ENCODE measurements at regions not wholly inside any gene's neighbourhood (a gene's known extent, or its start where the extent isn't known, plus 50 kb on each side); places are given as distances from the start of the nearest gene placed in this dataset.
"Not testable (repeated sequence)": the region's sequence is repeated elsewhere in the genome, so short reads cannot be mapped to it uniquely, and the experiment has no call there.

DNA sequence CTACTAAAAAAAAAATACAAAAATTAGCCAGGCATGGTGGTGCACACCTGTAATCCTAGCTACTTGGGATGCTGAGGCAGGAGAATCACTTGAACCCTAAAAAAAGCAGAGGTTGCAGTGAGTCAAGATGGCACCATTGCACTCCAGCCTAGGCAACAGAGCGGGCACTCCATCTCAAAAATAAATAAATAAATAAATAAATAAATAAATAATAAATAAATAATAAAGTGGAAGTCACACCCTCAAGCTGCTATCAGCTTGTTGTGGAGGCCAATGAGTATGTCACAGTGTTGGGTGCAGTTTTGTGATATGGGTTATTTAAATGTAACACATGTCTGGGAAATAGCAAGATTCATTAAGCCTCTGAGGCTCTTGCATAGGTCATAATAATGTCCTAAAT lies 153.9 kb downstream of the NR2F2 start:
- H3K79me1 ChIP-seq (ENCODE audit: low read depth, low read length); H3K4me1 ChIP-seq (ENCODE audit: control insufficient read depth in 2 of 2, insufficient read depth in 1 of 2, low read depth in 1 of 2, low read length in 2 of 2); H2BK5ac ChIP-seq (ENCODE audit: low read length); H4K91ac ChIP-seq (ENCODE audit: low read depth, low read length, poor library complexity); H3K4me3 ChIP-seq (ENCODE audit: low read length in 2 of 2); H3K36me3 ChIP-seq (replicated peaks in 1 of 2; ENCODE audit: control insufficient read depth in 2 of 2, insufficient read depth in 2 of 2, low read length in 2 of 2); H3K14ac ChIP-seq (ENCODE audit: low read length); H2AK5ac ChIP-seq (ENCODE audit: low read depth, low read length); H3K9ac ChIP-seq (ENCODE audit: low read depth, low read length, poor library complexity); H2BK15ac ChIP-seq (ENCODE audit: low read length); H2AFZ ChIP-seq (ENCODE audit: low read length); H2BK12ac ChIP-seq (ENCODE audit: low read length); H3K18ac ChIP-seq (ENCODE audit: low read length); H3K4ac ChIP-seq (ENCODE audit: low read length); H3K4me2 ChIP-seq (ENCODE audit: insufficient read depth, low read length, poor library complexity, severe bottlenecking); H2BK120ac ChIP-seq (ENCODE audit: low read depth, low read length); H3K23ac ChIP-seq (ENCODE audit: low read depth, low read length, poor library complexity); H4K8ac ChIP-seq (ENCODE audit: low read depth, low read length); DNase-seq (ENCODE audit: low spot score); H3K9me3 ChIP-seq (replicated peaks in 1 of 2; ENCODE audit: control insufficient read depth in 2 of 2, insufficient read depth in 1 of 2, low read depth in 1 of 2, low read length in 2 of 2); H3K27ac ChIP-seq (replicated peaks; ENCODE audit: low read length): not testable (repeated sequence)
- peaks cover 0 to 18% (median 0%) of the 10 kb centered on the region in 3 experiments for H3K27me3 ChIP-seq (ENCODE audit: control insufficient read depth in 3 of 3, insufficient read depth in 3 of 3, low read depth in 1 of 3, low read length in 3 of 3)
- WGBS, 2 donors (ENCODE audit: extremely low coverage in 2 of 2, insufficient read length in 2 of 2, insufficient replicate concordance in 1 of 2): no CpG with 5 or more reads among the region's 1 CpG

DNA sequence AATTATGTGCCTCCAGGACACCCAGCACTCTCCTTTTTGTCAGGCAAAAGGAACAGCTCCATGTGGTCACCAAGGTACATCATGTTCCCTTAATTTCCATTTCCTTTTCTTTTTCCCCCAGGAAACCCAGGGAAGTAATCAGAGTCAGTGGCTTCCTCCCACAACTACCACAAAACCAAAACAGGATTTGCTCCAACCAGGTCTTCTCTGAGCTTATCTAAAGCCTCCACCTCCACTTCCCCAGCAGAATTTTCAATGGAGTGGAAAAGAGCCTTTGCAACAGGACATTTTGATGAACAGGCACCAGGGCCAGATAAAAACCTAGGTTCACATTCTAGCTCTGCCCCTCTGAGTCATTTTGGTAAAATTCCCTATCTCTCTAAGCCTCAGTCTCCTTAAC lies 154.3 kb downstream of the NR2F2 start:
- Histone ChIP-seq H4K91ac (ENCODE audit: low read depth, low read length, poor library complexity) (no peak overlapping the region), H3K18ac (ENCODE audit: low read length) (no peak overlapping the region)
- no peak for DNase-seq (ENCODE audit: low spot score)

GRCh38 chr15:96487245-96487644 lies 156.7 kb downstream of the NR2F2 start:
- no peak overlapping the region for H3K4me3 ChIP-seq (ENCODE audit: low read length in 2 of 2)
- H2BK12ac ChIP-seq (ENCODE audit: low read length): no peak overlapping the region
- H3K9ac ChIP-seq (ENCODE audit: low read depth, low read length, poor library complexity): no peak overlapping the region
- no peaks in the 10 kb centered on the region for H3K36me3 ChIP-seq (replicated peaks in 1 of 2; ENCODE audit: control insufficient read depth in 2 of 2, insufficient read depth in 2 of 2, low read length in 2 of 2)
- H2BK120ac ChIP-seq (ENCODE audit: low read depth, low read length): no peak overlapping the region
- H3K79me1 ChIP-seq (ENCODE audit: low read depth, low read length): no peaks in the 10 kb centered on the region
- no peak overlapping the region for H2AK5ac ChIP-seq (ENCODE audit: low read depth, low read length)
- no CpG with 5 or more reads among the region's 3 CpGs for WGBS, 2 donors (ENCODE audit: extremely low coverage in 2 of 2, insufficient read length in 2 of 2, insufficient replicate concordance in 1 of 2)
- H2BK5ac ChIP-seq (ENCODE audit: low read length): no peak overlapping the region
- H3K27me3 ChIP-seq (ENCODE audit: control insufficient read depth in 3 of 3, insufficient read depth in 3 of 3, low read depth in 1 of 3, low read length in 3 of 3): peaks cover 0 to 23% (median 0%) of the 10 kb centered on the region in 3 experiments
- no peak overlapping the region for H3K14ac ChIP-seq (ENCODE audit: low read length)
- H3K4ac ChIP-seq (ENCODE audit: low read length): no peak overlapping the region
- H3K9me3 ChIP-seq (replicated peaks in 1 of 2; ENCODE audit: control insufficient read depth in 2 of 2, insufficient read depth in 1 of 2, low read depth in 1 of 2, low read length in 2 of 2): no peaks in the 10 kb centered on the region
- no peaks in the 10 kb centered on the region for H3K4me1 ChIP-seq (ENCODE audit: control insufficient read depth in 2 of 2, insufficient read depth in 1 of 2, low read depth in 1 of 2, low read length in 2 of 2)
- DNase-seq (ENCODE audit: low spot score): no peak
- no peak overlapping the region for H3K18ac ChIP-seq (ENCODE audit: low read length)
- H4K91ac ChIP-seq (ENCODE audit: low read depth, low read length, poor library complexity): no peak overlapping the region
- H2AFZ ChIP-seq (ENCODE audit: low read length): no peak overlapping the region
- no peak overlapping the region for H3K23ac ChIP-seq (ENCODE audit: low read depth, low read length, poor library complexity)
- no peak overlapping the region for H2BK15ac ChIP-seq (ENCODE audit: low read length)
- no peak overlapping the region for H4K8ac ChIP-seq (ENCODE audit: low read depth, low read length)
- H3K4me2 ChIP-seq (ENCODE audit: insufficient read depth, low read length, poor library complexity, severe bottlenecking): no peak overlapping the region
- H3K27ac ChIP-seq (replicated peaks; ENCODE audit: low read length): no peak overlapping the region

More for the DNA sequence above, 154.3 kb downstream of the NR2F2 start:
- no peak overlapping the region for H3K4me3 ChIP-seq (ENCODE audit: low read length in 2 of 2)
- H3K27me3 ChIP-seq (ENCODE audit: control insufficient read depth in 3 of 3, insufficient read depth in 3 of 3, low read depth in 1 of 3, low read length in 3 of 3): peaks cover 0 to 19% (median 0%) of the 10 kb centered on the region in 3 experiments
- H3K4me2 ChIP-seq (ENCODE audit: insufficient read depth, low read length, poor library complexity, severe bottlenecking): no peak overlapping the region
- H3K36me3 ChIP-seq (replicated peaks in 1 of 2; ENCODE audit: control insufficient read depth in 2 of 2, insufficient read depth in 2 of 2, low read length in 2 of 2): no peaks in the 10 kb centered on the region
- H2BK5ac ChIP-seq (ENCODE audit: low read length): no peak overlapping the region
- H3K27ac ChIP-seq (replicated peaks; ENCODE audit: low read length): no peak overlapping the region
- no peak overlapping the region for H3K4ac ChIP-seq (ENCODE audit: low read length)
- H2BK12ac ChIP-seq (ENCODE audit: low read length): no peak overlapping the region
- no peak overlapping the region for H2AFZ ChIP-seq (ENCODE audit: low read length)
- H2AK5ac ChIP-seq (ENCODE audit: low read depth, low read length): no peak overlapping the region
- no peaks in the 10 kb centered on the region for H3K9me3 ChIP-seq (replicated peaks in 1 of 2; ENCODE audit: control insufficient read depth in 2 of 2, insufficient read depth in 1 of 2, low read depth in 1 of 2, low read length in 2 of 2)
- H3K4me1 ChIP-seq (ENCODE audit: control insufficient read depth in 2 of 2, insufficient read depth in 1 of 2, low read depth in 1 of 2, low read length in 2 of 2): no peaks in the 10 kb centered on the region
- H4K8ac ChIP-seq (ENCODE audit: low read depth, low read length): no peak overlapping the region
- H3K14ac ChIP-seq (ENCODE audit: low read length): no peak overlapping the region
- no peak overlapping the region for H3K23ac ChIP-seq (ENCODE audit: low read depth, low read length, poor library complexity)
- H3K9ac ChIP-seq (ENCODE audit: low read depth, low read length, poor library complexity): no peak overlapping the region
- H2BK15ac ChIP-seq (ENCODE audit: low read length): no peak overlapping the region
- no peak overlapping the region for H2BK120ac ChIP-seq (ENCODE audit: low read depth, low read length)
- H3K79me1 ChIP-seq (ENCODE audit: low read depth, low read length): no peaks in the 10 kb centered on the region

DNA sequence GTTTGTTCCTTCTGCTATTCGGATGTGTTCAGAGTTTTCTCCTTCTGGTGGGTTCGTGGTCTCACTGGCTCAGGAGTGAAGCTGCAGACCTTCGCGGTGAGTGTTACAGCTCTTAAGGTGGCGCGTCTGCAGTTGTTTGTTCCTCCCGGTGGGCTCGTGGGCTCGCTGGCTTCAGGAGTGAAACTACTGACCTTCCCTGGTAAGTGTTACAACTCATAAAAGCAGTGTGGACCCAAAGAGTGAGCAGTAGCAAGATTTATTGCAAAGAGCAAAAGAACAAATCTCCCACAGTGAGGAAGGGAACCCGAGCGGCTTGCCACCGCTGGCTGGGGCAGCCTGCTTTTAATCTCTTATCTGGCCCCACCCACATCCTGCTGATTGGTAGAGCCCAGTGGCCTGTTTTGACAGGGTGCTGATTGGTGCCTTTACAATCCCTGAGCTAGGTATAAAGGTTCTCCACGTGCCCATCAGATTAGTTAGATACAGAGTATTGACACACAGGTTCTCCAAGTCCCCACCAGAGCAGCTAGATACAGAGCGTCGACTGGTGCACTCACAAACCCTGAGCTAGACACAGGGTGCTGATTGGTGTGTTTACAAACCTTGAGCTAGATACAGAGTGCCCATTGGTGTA lies 160.7 kb downstream of the NR2F2 start:
- H2BK120ac ChIP-seq (ENCODE audit: low read depth, low read length); H4K91ac ChIP-seq (ENCODE audit: low read depth, low read length, poor library complexity); H3K4me1 ChIP-seq (ENCODE audit: control insufficient read depth in 2 of 2, insufficient read depth in 1 of 2, low read depth in 1 of 2, low read length in 2 of 2); H3K4ac ChIP-seq (ENCODE audit: low read length); H3K79me1 ChIP-seq (ENCODE audit: low read depth, low read length); H3K4me2 ChIP-seq (ENCODE audit: insufficient read depth, low read length, poor library complexity, severe bottlenecking); H3K18ac ChIP-seq (ENCODE audit: low read length); H2BK12ac ChIP-seq (ENCODE audit: low read length); H3K14ac ChIP-seq (ENCODE audit: low read length); H3K9ac ChIP-seq (ENCODE audit: low read depth, low read length, poor library complexity); H2BK5ac ChIP-seq (ENCODE audit: low read length); H2BK15ac ChIP-seq (ENCODE audit: low read length); H3K27ac ChIP-seq (replicated peaks; ENCODE audit: low read length); H3K36me3 ChIP-seq (replicated peaks in 1 of 2; ENCODE audit: control insufficient read depth in 2 of 2, insufficient read depth in 2 of 2, low read length in 2 of 2); H4K8ac ChIP-seq (ENCODE audit: low read depth, low read length); DNase-seq (ENCODE audit: low spot score); H3K9me3 ChIP-seq (replicated peaks in 1 of 2; ENCODE audit: control insufficient read depth in 2 of 2, insufficient read depth in 1 of 2, low read depth in 1 of 2, low read length in 2 of 2); H3K23ac ChIP-seq (ENCODE audit: low read depth, low read length, poor library complexity); H2AK5ac ChIP-seq (ENCODE audit: low read depth, low read length): not testable (repeated sequence)
- Histone ChIP-seq H2AFZ (ENCODE audit: low read length) (peak overlapping the region; percentile 85), H3K4me3 (ENCODE audit: low read length in 2 of 2) (peak overlapping the region in 1 of 2 donors; percentile 44), H3K27me3 (ENCODE audit: control insufficient read depth in 3 of 3, insufficient read depth in 3 of 3, low read depth in 1 of 3, low read length in 3 of 3) (peaks cover 0 to 20% (median 1%) of the 10 kb centered on the region in 3 experiments)
- no CpG with 5 or more reads among the region's 15 CpGs for WGBS, 2 donors (ENCODE audit: extremely low coverage in 2 of 2, insufficient read length in 2 of 2, insufficient replicate concordance in 1 of 2)
